ENCODE measurements at regions not wholly inside any gene's neighbourhood (a gene's known extent, or its start where the extent isn't known, plus 50 kb on each side); places are given as distances from the start of the nearest gene placed in this dataset.

GRCh38 chr4:74603186-74603585 lies 158.2 kb downstream of the AREG start:
- DNase-seq (ENCODE audit: low read depth), result no peak
- H3K4me3 ChIP-seq (ENCODE audit: low read depth, low read length), result no peak overlapping the region

- no peak overlapping the region for H3K4me3 ChIP-seq (ENCODE audit: low read depth, low read length)
- DNase-seq (ENCODE audit: low read depth), result no peak
These were observed 163.4 kb downstream of the AREG start for GRCh38 chr4:74608151-74608949.

GRCh38 chr4:74610491-74610890 lies 165.6 kb downstream of the AREG start:
- no peak for DNase-seq (ENCODE audit: low read depth)
- H3K4me3 ChIP-seq (ENCODE audit: low read depth, low read length), result no peak overlapping the region

DNA sequence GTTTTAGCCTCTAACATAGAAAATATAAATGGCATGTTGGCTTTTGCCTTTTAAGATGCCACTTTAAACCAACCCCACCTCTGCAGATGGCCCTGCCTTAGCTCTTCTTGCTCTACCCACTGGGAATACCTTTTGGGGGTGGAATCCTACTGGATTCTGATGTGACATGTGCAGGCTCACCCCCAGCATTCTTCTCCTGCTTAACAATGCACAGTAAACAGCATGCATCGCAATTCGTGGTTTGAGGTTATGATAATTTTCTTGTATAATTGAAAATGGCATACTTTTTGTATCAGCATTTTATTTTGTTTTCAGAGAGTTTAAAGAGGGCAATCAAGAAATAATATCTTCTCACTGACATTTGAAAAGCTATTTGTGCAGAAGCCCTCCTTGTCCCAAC lies 167.9 kb downstream of the AREG start:
- no peak for DNase-seq (ENCODE audit: low read depth)

GRCh38 chr4:74613266-74613665 lies 168.3 kb downstream of the AREG start:
- no peak overlapping the region for H3K4me3 ChIP-seq (ENCODE audit: low read depth, low read length)
- DNase-seq (ENCODE audit: low read depth), result no peak

More for the DNA sequence above, 167.9 kb downstream of the AREG start:
- H3K4me3 ChIP-seq (ENCODE audit: low read depth, low read length), result no peak overlapping the region

DNA sequence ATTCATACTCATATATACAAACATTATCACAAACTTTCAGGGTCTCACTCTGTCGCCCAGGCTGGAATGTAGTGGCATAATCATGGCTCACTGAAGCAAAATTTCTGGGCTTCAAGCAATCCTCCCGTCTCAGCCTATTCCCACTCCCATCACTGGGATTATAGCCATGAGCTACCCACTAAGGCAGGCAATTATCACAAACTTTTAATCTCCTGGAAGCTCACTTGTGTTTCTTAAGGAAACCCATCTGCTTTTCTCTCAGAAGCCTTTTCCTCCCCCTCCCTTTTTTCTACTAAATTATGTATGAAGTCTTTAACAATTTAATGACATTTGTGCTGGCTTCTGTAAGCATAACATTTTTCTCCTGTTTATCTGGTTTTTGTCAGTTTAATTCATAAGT lies 170.5 kb downstream of the AREG start:
- no peak overlapping the region for H3K4me3 ChIP-seq (ENCODE audit: low read depth, low read length)
- DNase-seq (ENCODE audit: low read depth), result no peak

DNA sequence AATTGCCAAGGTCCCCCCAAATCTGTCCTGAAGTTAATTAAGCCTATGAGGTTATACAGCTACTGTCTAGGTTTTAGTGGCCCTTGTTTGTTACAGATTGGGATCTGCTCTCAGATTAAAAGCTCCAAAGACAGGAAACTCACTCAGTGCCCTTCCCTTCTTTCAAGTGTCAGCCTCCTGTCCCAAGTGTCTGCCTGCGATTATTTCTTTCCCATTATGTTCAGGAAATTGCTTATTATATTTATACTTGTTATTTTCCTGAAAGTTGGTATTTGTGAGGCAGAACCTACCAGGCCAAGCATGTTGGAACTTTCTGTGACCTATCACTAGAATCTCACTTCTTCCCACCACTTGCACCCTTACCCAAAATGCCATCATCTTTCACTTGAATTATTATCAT lies 173.2 kb downstream of the AREG start:
- no peak for DNase-seq (ENCODE audit: low read depth)

GRCh38 chr4:74618659-74619058 lies 173.7 kb downstream of the AREG start:
- no peak for DNase-seq (ENCODE audit: low read depth)

More for the DNA sequence above, 173.2 kb downstream of the AREG start:
- H3K4me3 ChIP-seq (ENCODE audit: low read depth, low read length), result no peak overlapping the region

DNA sequence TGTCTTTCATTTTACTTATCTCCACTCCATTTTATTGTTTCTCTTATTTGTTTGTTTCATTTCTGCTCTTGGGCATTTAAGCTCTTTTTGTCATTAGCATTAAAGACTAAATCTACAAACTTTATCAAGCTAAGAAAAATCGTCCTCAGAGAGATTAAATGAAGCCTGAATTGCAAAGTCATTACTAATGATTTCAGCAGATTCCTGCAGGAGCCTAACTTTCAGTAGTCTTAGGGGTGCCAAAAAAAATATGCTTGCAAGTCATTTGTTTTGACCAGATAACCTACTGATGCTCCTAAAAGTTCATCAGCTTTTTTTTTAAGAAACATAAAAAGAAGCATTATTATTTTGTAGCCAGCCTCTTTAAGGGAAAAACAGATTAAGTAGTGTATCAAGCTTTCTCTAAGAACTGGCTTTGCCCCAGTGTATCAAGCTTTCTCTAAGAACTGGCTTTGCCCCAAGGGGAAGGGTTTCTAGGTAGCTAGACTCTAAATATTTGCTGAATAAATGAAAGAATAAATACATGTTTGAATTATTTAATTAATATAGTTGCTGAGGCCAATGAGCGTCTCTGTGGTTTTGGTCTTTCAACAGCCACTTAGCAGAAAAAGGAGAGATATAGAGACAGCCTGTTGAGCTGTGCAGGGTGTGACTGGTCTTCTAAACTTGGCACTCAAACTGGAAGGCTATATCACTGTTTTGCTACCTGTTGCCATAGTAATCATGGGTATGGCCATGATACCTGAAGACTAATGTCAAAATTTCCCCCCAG lies 174.2 kb downstream of the BTC start:
- H3K4me3 ChIP-seq (ENCODE audit: low read depth, low read length), result no peak overlapping the region
- DNase-seq (ENCODE audit: low read depth), result no peak

More at GRCh38 chr4:74618659-74619058, 173.7 kb downstream of the AREG start:
- H3K4me3 ChIP-seq (ENCODE audit: low read depth, low read length), result no peak overlapping the region

DNA sequence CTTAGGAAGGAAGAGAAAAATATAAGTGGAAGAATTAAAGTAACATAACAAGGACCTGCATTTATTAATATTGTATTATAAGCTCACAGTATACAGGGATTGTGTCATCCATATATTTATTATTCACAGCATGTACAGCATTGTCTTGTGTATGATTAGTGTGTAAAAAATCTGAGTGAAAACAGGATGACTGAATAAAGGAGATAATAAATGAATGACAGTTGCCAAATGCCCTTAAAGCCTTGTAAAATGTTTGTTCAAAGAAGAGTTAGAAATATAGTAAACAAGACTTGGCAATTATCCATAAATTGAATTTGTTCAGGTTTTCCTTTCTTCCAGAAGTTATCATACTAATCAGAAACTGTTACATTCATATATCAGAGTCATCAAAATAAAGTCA lies 172.7 kb downstream of the BTC start:
- DNase-seq (ENCODE audit: low read depth), result no peak
- H3K4me3 ChIP-seq (ENCODE audit: low read depth, low read length), result no peak overlapping the region

DNA sequence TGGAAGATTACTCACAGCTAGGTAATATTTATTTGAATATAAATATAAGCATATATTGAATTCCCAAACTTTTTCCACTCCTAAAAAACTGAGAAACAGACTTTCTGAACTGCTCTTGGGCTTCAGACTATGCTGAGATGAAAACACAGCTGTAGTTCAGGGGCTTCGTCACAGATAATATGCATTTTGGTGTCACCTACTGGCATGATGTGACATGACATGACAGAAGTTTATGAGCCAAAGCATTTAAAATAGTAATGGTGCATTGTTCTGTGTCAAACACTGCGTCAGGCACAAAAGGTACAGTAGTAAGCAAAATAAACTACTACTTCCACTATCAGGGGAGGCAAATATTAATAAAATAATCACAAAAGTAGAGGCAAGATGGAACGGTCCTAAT lies 171.3 kb downstream of the BTC start:
- no peak for DNase-seq (ENCODE audit: low read depth)
- no peak overlapping the region for H3K4me3 ChIP-seq (ENCODE audit: low read depth, low read length)

GRCh38 chr4:74624351-74625151 lies 169.8 kb downstream of the BTC start:
- DNase-seq (ENCODE audit: low read depth), result peak; percentile 85
- no peak overlapping the region for H3K4me3 ChIP-seq (ENCODE audit: low read depth, low read length)

DNA sequence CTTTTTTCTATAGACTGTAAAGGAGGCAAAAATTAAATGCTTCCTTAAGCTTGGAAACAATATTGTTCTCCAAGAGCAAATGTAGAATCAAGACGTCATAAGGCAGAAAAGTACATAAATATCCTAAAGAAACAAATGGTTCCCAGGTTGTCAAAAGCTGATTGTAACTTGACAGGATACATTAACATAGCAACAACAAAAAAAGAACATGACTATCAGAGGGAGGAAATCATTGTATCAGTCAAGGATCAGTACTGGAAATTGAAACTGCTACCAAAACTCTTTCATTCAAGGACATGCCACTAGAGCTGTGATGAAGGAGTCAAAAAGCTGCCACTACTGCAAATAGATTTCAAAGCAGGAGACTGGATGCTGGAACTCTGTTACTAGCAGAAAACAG lies 168.3 kb downstream of the BTC start:
- no peak for DNase-seq (ENCODE audit: low read depth)
- H3K4me3 ChIP-seq (ENCODE audit: low read depth, low read length), result no peak overlapping the region

DNA sequence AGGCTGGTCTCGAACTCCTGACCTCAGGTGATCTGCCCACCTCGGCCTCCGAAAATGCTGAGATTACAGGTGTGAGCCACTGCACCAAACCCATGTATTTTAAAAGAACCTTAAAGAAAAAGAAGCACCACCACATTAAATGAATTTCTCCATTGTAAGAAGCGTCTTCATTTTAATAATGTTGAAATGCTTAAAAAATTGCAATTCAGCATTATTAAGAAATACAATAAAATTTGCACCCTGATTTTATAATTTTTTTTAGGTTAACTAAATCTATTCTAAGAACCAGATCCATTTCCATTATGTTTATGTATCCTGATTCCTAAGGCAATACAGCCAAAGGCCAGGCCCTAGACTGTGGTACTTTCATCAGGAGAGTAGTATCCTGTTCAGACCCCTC lies 167.2 kb downstream of the BTC start:
- DNase-seq (ENCODE audit: low read depth), result no peak
- no peak overlapping the region for H3K4me3 ChIP-seq (ENCODE audit: low read depth, low read length)

DNA sequence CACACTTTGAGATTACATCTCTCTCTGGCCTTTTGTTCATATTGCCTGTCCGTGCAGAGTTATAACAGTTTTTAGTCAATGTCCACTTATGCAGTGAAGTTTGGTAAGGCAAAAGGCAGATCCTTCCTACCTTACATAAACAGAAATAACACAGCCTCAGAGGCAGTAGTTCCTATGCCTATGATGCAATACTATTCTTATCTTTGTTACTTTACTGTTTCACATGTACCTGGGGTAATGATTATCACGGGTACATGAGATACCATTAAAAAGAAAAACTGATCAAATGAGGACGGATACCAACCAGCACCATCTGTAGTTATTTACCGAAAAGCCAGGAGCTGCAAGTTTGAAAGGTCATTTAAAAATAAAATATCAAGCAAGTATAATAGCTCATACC lies 166.8 kb downstream of the BTC start:
- no peak for DNase-seq (ENCODE audit: low read depth)
- no peak overlapping the region for H3K4me3 ChIP-seq (ENCODE audit: low read depth, low read length)

DNA sequence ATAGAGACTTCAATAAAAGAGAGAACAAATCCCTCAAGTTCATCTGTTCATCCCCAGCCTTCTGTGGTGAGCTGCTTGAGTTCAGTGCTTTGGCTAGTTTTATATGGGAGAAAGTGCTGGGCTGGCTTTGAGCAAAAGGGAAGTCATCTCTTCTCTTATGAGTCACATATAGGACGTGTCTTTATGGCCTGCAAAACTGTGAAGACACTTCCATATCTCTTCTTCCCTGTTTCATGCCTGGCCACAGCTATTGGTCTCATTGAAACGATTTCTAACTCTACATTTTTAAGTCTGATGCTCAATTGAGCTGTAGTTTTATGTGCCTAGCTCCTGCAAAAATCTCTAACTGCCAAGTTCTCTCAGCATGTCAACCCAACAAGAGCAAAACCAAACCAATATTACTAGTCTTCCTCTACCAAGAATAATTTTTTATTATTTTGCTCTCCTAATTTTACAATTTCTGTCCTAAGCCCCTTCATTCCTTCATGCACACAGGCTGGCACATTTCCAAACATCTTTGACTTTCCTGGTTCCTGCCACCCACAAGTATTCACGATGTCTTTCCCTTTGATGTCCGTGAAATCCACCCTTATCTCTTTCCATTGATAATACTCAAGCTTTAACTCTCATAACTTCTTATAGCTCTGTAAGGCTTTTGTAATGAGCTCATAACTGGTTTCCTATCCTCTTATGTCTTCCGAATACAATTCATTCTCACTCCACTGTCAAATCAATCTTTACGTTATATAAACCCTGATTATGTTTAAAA lies 165.3 kb downstream of the BTC start:
- DNase-seq (ENCODE audit: low read depth), result no peak
- H3K4me3 ChIP-seq (ENCODE audit: low read depth, low read length), result no peak overlapping the region

GRCh38 chr4:74630551-74630950 lies 163.8 kb downstream of the BTC start:
- no peak overlapping the region for H3K4me3 ChIP-seq (ENCODE audit: low read depth, low read length)
- DNase-seq (ENCODE audit: low read depth), result no peak

- no peak overlapping the region for H3K4me3 ChIP-seq (ENCODE audit: low read depth, low read length)
- DNase-seq (ENCODE audit: low read depth), result peak; percentile 55
These were observed 163.0 kb downstream of the BTC start for GRCh38 chr4:74631338-74631737.

DNA sequence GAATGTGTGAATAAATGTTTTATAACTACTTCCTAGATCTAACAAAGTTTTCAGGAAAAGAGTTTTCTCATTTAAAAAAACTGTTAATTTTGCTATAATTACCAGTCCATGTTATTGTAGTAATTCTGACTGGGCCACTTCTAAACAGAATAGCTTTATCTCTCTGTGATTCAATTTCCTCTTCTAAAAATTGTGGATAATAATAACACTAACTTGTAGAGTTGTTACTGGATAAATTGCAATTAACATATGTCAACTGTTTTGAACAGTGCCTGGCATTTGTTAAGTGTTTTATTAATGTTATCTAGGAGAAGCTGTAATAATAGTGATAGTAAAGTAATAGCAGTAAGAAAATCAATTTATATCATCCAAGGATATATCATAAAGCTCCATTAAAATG lies 162.3 kb downstream of the BTC start:
- no peak for DNase-seq (ENCODE audit: low read depth)
- no peak overlapping the region for H3K4me3 ChIP-seq (ENCODE audit: low read depth, low read length)

Data from skeletal muscle cell (primary cell).